GM23338 (cell line): ENCODE measurements at regions not wholly inside any gene's neighbourhood (a gene's known extent, or its start where the extent isn't known, plus 50 kb on each side); places are given as distances from the start of the nearest gene placed in this dataset.

ENCODE experiments used
- ATAC-seq: fragments of 200-7000 bp; cut with Tn5 transposase; 3 replicates; pipeline ENCODE4 v1.9.1; 2020
- DNase-seq: peaks from one replicate; pipeline ENCODE4 v3.0.0-alpha.2; 2015; ENCODE audit warnings: low spot score
- H2AFZ ChIP-seq: fragments of 200-600 bp; sonication (generic); 2 replicates; pipeline ENCODE4 v1.8.0; 2016; ENCODE audit warnings: antibody characterized with exemption, mild to moderate bottlenecking, moderate library complexity
- H3F3A ChIP-seq: fragments of 200-600 bp; sonication (generic); replicated peaks from 2 replicates; pipeline ENCODE4 v1.8.0; 2017; ENCODE audit warnings: antibody characterized with exemption, mixed run types, low read depth
- H3K27ac ChIP-seq: fragments of 200-600 bp; sonication (generic); 2 replicates; pipeline ENCODE4 v1.6.1; 2016; ENCODE audit warnings: low read depth
- H3K27me3 ChIP-seq: fragments of 200-600 bp; sonication (generic); 2 replicates; pipeline ENCODE4 v1.8.0; 2016; ENCODE audit warnings: mild to moderate bottlenecking, mixed run types, moderate library complexity; ENCODE audit not compliant: insufficient read depth
- H3K36me3 ChIP-seq: fragments of 200-600 bp; sonication (generic); 2 replicates; pipeline ENCODE4 v1.8.0; 2016; ENCODE audit warnings: mild to moderate bottlenecking; ENCODE audit not compliant: insufficient read depth
- H3K4me1 ChIP-seq: fragments of 200-600 bp; sonication (generic); 2 replicates; pipeline ENCODE4 v1.8.0; 2016; ENCODE audit warnings: mild to moderate bottlenecking, moderate library complexity; ENCODE audit not compliant: insufficient read depth
- H3K4me2 ChIP-seq: fragments of 200-600 bp; sonication (generic); 2 replicates; pipeline ENCODE4 v1.7.1; 2017; ENCODE audit warnings: mixed run types
- H3K4me3 ChIP-seq: fragments of 200-600 bp; sonication (generic); 2 replicates; pipeline ENCODE4 v1.6.1; 2016; ENCODE audit warnings: mixed run types
- H3K79me2 ChIP-seq: fragments of 200-600 bp; sonication (generic); replicated peaks from 2 replicates; pipeline ENCODE4 v1.8.0; 2017; ENCODE audit warnings: mild to moderate bottlenecking; ENCODE audit not compliant: insufficient read depth
- H3K9me2 ChIP-seq: fragments of 200-600 bp; sonication (generic); 2 replicates; pipeline ENCODE4 v1.8.0; 2017; ENCODE audit not compliant: insufficient read depth
- H4K20me1 ChIP-seq: fragments of 200-600 bp; sonication (generic); replicated peaks from 2 replicates; pipeline ENCODE4 v1.8.0; 2017; ENCODE audit warnings: mild to moderate bottlenecking; ENCODE audit not compliant: insufficient read depth
- H3K27ac Mint-ChIP-seq: 2 replicates; pipeline ENCODE4 v1.8.0; 2020; ENCODE audit warnings: inconsistent platforms, mild to moderate bottlenecking, moderate library complexity, mixed read lengths
- H3K27me3 Mint-ChIP-seq: 3 replicates; pipeline ENCODE4 v1.8.0; 2022; ENCODE audit warnings: low read depth, mild to moderate bottlenecking, moderate library complexity, mixed read lengths, inconsistent platforms; ENCODE audit not compliant: insufficient read depth, poor library complexity
- H3K36me3 Mint-ChIP-seq: 3 replicates; pipeline ENCODE4 v1.8.0; 2021; ENCODE audit warnings: low read depth, mild to moderate bottlenecking, inconsistent platforms, moderate library complexity, mixed read lengths
- H3K4me1 Mint-ChIP-seq: 3 replicates; pipeline ENCODE4 v1.8.0; 2020; ENCODE audit warnings: mild to moderate bottlenecking, inconsistent platforms, mixed read lengths
- H3K4me3 Mint-ChIP-seq: 3 replicates; pipeline ENCODE4 v1.8.0; 2021; ENCODE audit warnings: moderate library complexity, mild to moderate bottlenecking, inconsistent platforms, mixed read lengths
- H3K9me3 Mint-ChIP-seq: 3 replicates; pipeline ENCODE4 v1.8.0; 2020; ENCODE audit warnings: moderate library complexity, mild to moderate bottlenecking, inconsistent platforms, mixed read lengths
- CREB1 ChIP-seq: fragments of 250-450 bp; sonication (Bioruptor Pico); IDR thresholded peaks from 2 replicates; pipeline ENCODE4 v1.5.0; 2020; ENCODE audit warnings: low read depth, mild to moderate bottlenecking, moderate library complexity
- EZH2 ChIP-seq: fragments of 200-600 bp; sonication (generic); IDR thresholded peaks from one replicate; pipeline ENCODE4 v1.8.0; 2017; ENCODE audit warnings: antibody characterized with exemption, mild to moderate bottlenecking, low read depth; ENCODE audit not compliant: unreplicated experiment
- EZH2phosphoT487 ChIP-seq: fragments of 200-600 bp; sonication (generic); IDR thresholded peaks from one replicate; pipeline ENCODE4 v1.8.1; 2018; ENCODE audit warnings: antibody characterized with exemption; ENCODE audit not compliant: unreplicated experiment
- JUNB ChIP-seq: IDR thresholded peaks from one replicate; pipeline ENCODE4 v1.6.1; 2016; ENCODE audit warnings: antibody characterized with exemption; ENCODE audit not compliant: unreplicated experiment
- NANOG ChIP-seq: IDR thresholded peaks from 2 replicates; pipeline ENCODE4 v1.6.1; 2016; ENCODE audit warnings: antibody characterized with exemption, borderline replicate concordance
- POLR2AphosphoS5 ChIP-seq: IDR thresholded peaks from 2 replicates; pipeline ENCODE4 v1.6.1; 2016; ENCODE audit warnings: antibody characterized with exemption, low read depth
- STAT1 ChIP-seq: IDR thresholded peaks from one replicate; pipeline ENCODE4 v1.6.1; 2016; ENCODE audit warnings: antibody characterized with exemption; ENCODE audit not compliant: unreplicated experiment
- ZNF114 ChIP-seq: fragments of 250-450 bp; sonication (Bioruptor Pico); IDR thresholded peaks from 2 replicates; pipeline ENCODE4 v1.5.0; 2020; ENCODE audit warnings: mild to moderate bottlenecking, moderate library complexity
- ZNF331 ChIP-seq: fragments of 250-450 bp; sonication (Bioruptor Pico); IDR thresholded peaks from 2 replicates; pipeline ENCODE4 v1.5.0; 2020; ENCODE audit warnings: low read depth, mild to moderate bottlenecking, moderate library complexity
- ZNF462 ChIP-seq: fragments of 250-450 bp; sonication (Bioruptor Pico); IDR thresholded peaks from 2 replicates; pipeline ENCODE4 v1.5.0; 2020; ENCODE audit warnings: mild to moderate bottlenecking, moderate library complexity
- TF ChIP-seq, protein P1 (sequence below): IDR thresholded peaks from one replicate; pipeline ENCODE4 v1.6.1; 2018; ENCODE audit warnings: antibody characterized with exemption; ENCODE audit not compliant: unreplicated experiment

- TF ChIP-seq ZNF462 (CRISPR knock-in tag) (no peak), ZNF331 (CRISPR knock-in tag) (no peak)
These were observed 66.2 kb downstream of the CCDC54 start (continued) for GRCh38 chr3:107443461-107443860.

DNA sequence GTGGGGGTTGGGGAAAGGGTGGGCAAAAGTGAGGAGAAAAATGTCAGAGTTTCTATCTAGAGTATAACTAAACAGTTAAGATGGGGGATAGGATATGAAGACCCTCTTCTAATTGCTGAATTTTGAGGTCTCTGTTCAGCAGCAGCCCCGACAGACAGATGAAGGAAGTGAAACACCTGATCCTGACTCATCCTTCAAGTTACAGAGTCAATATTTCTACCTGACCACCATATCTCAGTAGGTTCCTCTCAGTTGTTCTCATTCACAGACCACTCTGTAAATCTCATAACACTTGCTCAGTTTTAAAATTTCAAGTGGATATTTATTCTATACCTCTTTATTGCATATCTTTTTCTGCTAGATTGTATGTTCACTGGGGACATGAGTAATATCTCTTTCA lies 69.5 kb downstream of the CCDC54 start:
- Mint-ChIP-seq H3K9me3 (no peaks in the 10 kb centered on the region), H3K27me3 (no peaks in the 10 kb centered on the region), H3K27ac (no peak overlapping the region), H3K4me1 (peaks cover 7% of the 10 kb centered on the region; the same call in 1 of the 3 replicates), H3K36me3 (no peaks in the 10 kb centered on the region), H3K4me3 (no peak overlapping the region)
- ATAC-seq, result no peak
- no peak overlapping the region for H3K27ac ChIP-seq
- no peaks in the 10 kb centered on the region for H3K36me3 ChIP-seq
- H3K79me2 ChIP-seq, result no peaks in the 10 kb centered on the region
- H3F3A ChIP-seq, result no peaks in the 10 kb centered on the region
- H3K9me2 ChIP-seq, result 0 out of 2 replicates have a peak, but pooled peaks cover 4% of the 10 kb centered on the region
- H4K20me1 ChIP-seq, result no peaks in the 10 kb centered on the region
- H3K4me3 ChIP-seq, result no peak overlapping the region
- no peak for DNase-seq
- H3K27me3 ChIP-seq, result no peaks in the 10 kb centered on the region
- no peak overlapping the region for H3K4me2 ChIP-seq
- H3K4me1 ChIP-seq, result no peaks in the 10 kb centered on the region
- H2AFZ ChIP-seq, result no peak overlapping the region
- TF ChIP-seq, protein P1, sequence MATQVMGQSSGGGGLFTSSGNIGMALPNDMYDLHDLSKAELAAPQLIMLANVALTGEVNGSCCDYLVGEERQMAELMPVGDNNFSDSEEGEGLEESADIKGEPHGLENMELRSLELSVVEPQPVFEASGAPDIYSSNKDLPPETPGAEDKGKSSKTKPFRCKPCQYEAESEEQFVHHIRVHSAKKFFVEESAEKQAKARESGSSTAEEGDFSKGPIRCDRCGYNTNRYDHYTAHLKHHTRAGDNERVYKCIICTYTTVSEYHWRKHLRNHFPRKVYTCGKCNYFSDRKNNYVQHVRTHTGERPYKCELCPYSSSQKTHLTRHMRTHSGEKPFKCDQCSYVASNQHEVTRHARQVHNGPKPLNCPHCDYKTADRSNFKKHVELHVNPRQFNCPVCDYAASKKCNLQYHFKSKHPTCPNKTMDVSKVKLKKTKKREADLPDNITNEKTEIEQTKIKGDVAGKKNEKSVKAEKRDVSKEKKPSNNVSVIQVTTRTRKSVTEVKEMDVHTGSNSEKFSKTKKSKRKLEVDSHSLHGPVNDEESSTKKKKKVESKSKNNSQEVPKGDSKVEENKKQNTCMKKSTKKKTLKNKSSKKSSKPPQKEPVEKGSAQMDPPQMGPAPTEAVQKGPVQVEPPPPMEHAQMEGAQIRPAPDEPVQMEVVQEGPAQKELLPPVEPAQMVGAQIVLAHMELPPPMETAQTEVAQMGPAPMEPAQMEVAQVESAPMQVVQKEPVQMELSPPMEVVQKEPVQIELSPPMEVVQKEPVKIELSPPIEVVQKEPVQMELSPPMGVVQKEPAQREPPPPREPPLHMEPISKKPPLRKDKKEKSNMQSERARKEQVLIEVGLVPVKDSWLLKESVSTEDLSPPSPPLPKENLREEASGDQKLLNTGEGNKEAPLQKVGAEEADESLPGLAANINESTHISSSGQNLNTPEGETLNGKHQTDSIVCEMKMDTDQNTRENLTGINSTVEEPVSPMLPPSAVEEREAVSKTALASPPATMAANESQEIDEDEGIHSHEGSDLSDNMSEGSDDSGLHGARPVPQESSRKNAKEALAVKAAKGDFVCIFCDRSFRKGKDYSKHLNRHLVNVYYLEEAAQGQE, result no peak
- TF ChIP-seq STAT1 (no peak), JUNB (no peak), NANOG (no peak), EZH2phosphoT487 (no peak), POLR2AphosphoS5 (no peak), ZNF114 (CRISPR knock-in tag) (no peak), CREB1 (CRISPR knock-in tag) (no peak), EZH2 (no peak)
